ENCODE measurements at regions not wholly inside any gene's neighbourhood (a gene's known extent, or its start where the extent isn't known, plus 50 kb on each side); places are given as distances from the start of the nearest gene placed in this dataset.
"Not testable (repeated sequence)": the region's sequence is repeated elsewhere in the genome, so short reads cannot be mapped to it uniquely, and the experiment has no call there.

- Histone ChIP-seq H3K27me3 (no peaks in the 10 kb centered on the region), H3K4me3 (no peak overlapping the region), H3K27ac (no peak overlapping the region), H3K4me1 (no peaks in the 10 kb centered on the region), H3K36me3 (no peaks in the 10 kb centered on the region), H3K9me3 (no peaks in the 10 kb centered on the region)
- no peak for TF ChIP-seq CTCF (IDR thresholded peaks at IDR 0.05)
- intact Hi-C loops (cut with DNase I; ENCODE audit: low total_unique reads), result no loop called here
- no peak for DNase-seq
These were observed 54.2 kb upstream of the RABGAP1L start for GRCh38 chr1:174105086-174105485.

- Histone ChIP-seq H3K4me1 (no peaks in the 10 kb centered on the region), H3K27me3 (no peaks in the 10 kb centered on the region), H3K9me3 (no peaks in the 10 kb centered on the region), H3K4me3 (no peak overlapping the region), H3K36me3 (no peaks in the 10 kb centered on the region), H3K27ac (no peak overlapping the region)
- intact Hi-C loops (cut with DNase I; ENCODE audit: low total_unique reads), result no loop called here
- TF ChIP-seq CTCF (IDR thresholded peaks at IDR 0.05), result no peak
- no peak for DNase-seq
These were observed 55.6 kb upstream of the RABGAP1L start for GRCh38 chr1:174103766-174104165.

GRCh38 chr1:174101976-174102375, 57.3 kb upstream of the RABGAP1L start:
- H3K36me3 ChIP-seq; H3K4me3 ChIP-seq; H3K9me3 ChIP-seq; H3K4me1 ChIP-seq; intact Hi-C loops (cut with DNase I; ENCODE audit: low total_unique reads); H3K27me3 ChIP-seq; H3K27ac ChIP-seq; DNase-seq: not testable (repeated sequence)

- Histone ChIP-seq H3K4me1 (no peaks in the 10 kb centered on the region), H3K9me3 (no peaks in the 10 kb centered on the region), H3K4me3 (no peak overlapping the region), H3K27me3 (no peaks in the 10 kb centered on the region), H3K27ac (no peak overlapping the region), H3K36me3 (no peaks in the 10 kb centered on the region)
- no peak for TF ChIP-seq CTCF (IDR thresholded peaks at IDR 0.05)
- intact Hi-C loops (cut with DNase I; ENCODE audit: low total_unique reads), result no loop called here
- DNase-seq, result no peak
These were observed 61.9 kb upstream of the RABGAP1L start for GRCh38 chr1:174097426-174097825.

GRCh38 chr1:174093789-174094188, 65.5 kb upstream of the RABGAP1L start:
- H3K9me3 ChIP-seq; H3K27me3 ChIP-seq; intact Hi-C loops (cut with DNase I; ENCODE audit: low total_unique reads); H3K4me1 ChIP-seq; H3K27ac ChIP-seq; H3K4me3 ChIP-seq; H3K36me3 ChIP-seq; DNase-seq: not testable (repeated sequence)

- Histone ChIP-seq H3K36me3 (no peaks in the 10 kb centered on the region), H3K9me3 (peaks cover 0 to 9% (median 0%) of the 10 kb centered on the region in 3 donors), H3K27ac (no peak overlapping the region), H3K4me1 (no peaks in the 10 kb centered on the region), H3K4me3 (no peak overlapping the region), H3K27me3 (no peaks in the 10 kb centered on the region)
- no peak for DNase-seq
- TF ChIP-seq CTCF (IDR thresholded peaks at IDR 0.05), result no peak
- intact Hi-C loops (cut with DNase I; ENCODE audit: low total_unique reads), result no loop called here
These were observed 68.3 kb upstream of the RC3H1 start for GRCh38 chr1:174090471-174090870.

GRCh38 chr1:174080819-174081218, 58.7 kb upstream of the RC3H1 start:
- Histone ChIP-seq H3K27me3 (no peaks in the 10 kb centered on the region), H3K36me3 (no peaks in the 10 kb centered on the region), H3K4me3 (no peak overlapping the region), H3K27ac (no peak overlapping the region), H3K9me3 (no peaks in the 10 kb centered on the region), H3K4me1 (no peaks in the 10 kb centered on the region)
- intact Hi-C loops (cut with DNase I; ENCODE audit: low total_unique reads), result no loop called here
- TF ChIP-seq CTCF (IDR thresholded peaks at IDR 0.05), result no peak
- DNase-seq, result no peak
